Fibroblast of lung (primary cell): ENCODE measurements at regions not wholly inside any gene's neighbourhood (a gene's known extent, or its start where the extent isn't known, plus 50 kb on each side); places are given as distances from the start of the nearest gene placed in this dataset.
"Not testable (repeated sequence)": the region's sequence is repeated elsewhere in the genome, so short reads cannot be mapped to it uniquely, and the experiment has no call there.

Experiments used
- EZH2 ChIP-seq: IDR thresholded peaks from 2 replicates; pipeline ENCODE4 v1.5.1; 2012; ENCODE audit warnings: low read length, control low read depth, mild to moderate bottlenecking; ENCODE audit errors: missing control alignments
- TF ChIP-seq, protein P1 (sequence below), 2 donors: IDR thresholded peaks in 1 of 2; conservative IDR thresholded peaks in 1 of 2; 1 replicate in 1 of 2; 2 replicates in 1 of 2; pipeline ENCODE4 v1.5.1; 2011 to 2012; ENCODE audit warnings: low read length in 2 of 2, control low read depth in 1 of 2, inconsistent platforms in 1 of 2, low read depth in 1 of 2, mild to moderate bottlenecking in 1 of 2

DNA sequence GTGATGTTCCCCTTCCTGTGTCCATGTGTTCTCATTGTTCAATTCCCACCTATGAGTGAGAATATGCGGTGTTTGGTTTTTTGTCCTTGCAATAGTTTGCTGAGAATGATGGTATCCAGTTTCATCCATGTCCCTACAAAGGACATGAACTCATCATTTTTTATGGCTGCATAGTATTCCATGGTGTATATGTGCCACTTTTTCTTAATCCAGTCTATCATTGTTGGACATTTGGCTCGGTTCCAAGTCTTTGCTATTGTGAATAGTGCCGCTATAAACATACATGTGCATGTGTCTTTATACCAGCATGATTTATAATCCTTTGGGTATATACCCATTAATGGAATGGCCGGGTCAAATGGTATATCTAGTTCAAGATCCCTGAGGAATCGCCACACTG, 229.4 kb downstream of the HTR1A start:
- TF ChIP-seq, protein P1, sequence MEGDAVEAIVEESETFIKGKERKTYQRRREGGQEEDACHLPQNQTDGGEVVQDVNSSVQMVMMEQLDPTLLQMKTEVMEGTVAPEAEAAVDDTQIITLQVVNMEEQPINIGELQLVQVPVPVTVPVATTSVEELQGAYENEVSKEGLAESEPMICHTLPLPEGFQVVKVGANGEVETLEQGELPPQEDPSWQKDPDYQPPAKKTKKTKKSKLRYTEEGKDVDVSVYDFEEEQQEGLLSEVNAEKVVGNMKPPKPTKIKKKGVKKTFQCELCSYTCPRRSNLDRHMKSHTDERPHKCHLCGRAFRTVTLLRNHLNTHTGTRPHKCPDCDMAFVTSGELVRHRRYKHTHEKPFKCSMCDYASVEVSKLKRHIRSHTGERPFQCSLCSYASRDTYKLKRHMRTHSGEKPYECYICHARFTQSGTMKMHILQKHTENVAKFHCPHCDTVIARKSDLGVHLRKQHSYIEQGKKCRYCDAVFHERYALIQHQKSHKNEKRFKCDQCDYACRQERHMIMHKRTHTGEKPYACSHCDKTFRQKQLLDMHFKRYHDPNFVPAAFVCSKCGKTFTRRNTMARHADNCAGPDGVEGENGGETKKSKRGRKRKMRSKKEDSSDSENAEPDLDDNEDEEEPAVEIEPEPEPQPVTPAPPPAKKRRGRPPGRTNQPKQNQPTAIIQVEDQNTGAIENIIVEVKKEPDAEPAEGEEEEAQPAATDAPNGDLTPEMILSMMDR (conservative IDR thresholded peaks at IDR 0.05 in 1 of 2, IDR thresholded peaks at IDR 0.05 in 1 of 2; ENCODE audit: low read depth in 1 of 2, low read length in 2 of 2): not testable (repeated sequence)
- not testable (repeated sequence) for TF ChIP-seq EZH2
